ENCODE measurements at regions not wholly inside any gene's neighbourhood (a gene's known extent, or its start where the extent isn't known, plus 50 kb on each side); places are given as distances from the start of the nearest gene placed in this dataset.

DNA sequence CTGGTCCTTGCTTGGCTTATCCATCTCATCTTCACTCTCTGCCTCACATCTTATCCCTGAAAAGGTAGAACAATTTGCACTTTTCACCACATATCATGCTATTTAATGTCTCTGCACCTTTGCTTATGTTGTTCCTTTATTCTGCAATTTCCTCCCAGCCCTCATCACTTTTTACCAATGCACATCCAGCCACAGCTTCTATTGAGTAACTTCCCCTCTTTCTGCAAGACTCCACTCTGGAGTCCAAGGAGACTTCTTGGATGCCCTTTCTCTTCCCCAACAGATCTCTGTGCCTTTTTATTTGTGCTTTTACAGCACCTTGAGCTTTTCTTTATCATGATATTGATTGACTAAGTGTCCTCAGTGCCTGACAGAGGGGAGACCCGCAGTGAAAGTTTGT lies 797.1 kb downstream of the VRK1 start:
- H3K36me3 Mint-ChIP-seq (ENCODE audit: unreplicated experiment) = no peaks in the 10 kb centered on the region
- H3K27ac Mint-ChIP-seq (ENCODE audit: unreplicated experiment) = no peak overlapping the region
- no peak overlapping the region for H3K4me3 Mint-ChIP-seq (ENCODE audit: unreplicated experiment)
- TF ChIP-seq, protein P1, sequence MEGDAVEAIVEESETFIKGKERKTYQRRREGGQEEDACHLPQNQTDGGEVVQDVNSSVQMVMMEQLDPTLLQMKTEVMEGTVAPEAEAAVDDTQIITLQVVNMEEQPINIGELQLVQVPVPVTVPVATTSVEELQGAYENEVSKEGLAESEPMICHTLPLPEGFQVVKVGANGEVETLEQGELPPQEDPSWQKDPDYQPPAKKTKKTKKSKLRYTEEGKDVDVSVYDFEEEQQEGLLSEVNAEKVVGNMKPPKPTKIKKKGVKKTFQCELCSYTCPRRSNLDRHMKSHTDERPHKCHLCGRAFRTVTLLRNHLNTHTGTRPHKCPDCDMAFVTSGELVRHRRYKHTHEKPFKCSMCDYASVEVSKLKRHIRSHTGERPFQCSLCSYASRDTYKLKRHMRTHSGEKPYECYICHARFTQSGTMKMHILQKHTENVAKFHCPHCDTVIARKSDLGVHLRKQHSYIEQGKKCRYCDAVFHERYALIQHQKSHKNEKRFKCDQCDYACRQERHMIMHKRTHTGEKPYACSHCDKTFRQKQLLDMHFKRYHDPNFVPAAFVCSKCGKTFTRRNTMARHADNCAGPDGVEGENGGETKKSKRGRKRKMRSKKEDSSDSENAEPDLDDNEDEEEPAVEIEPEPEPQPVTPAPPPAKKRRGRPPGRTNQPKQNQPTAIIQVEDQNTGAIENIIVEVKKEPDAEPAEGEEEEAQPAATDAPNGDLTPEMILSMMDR (IDR thresholded peaks at IDR 0.05; ENCODE audit: partially characterized antibody, unreplicated experiment) = no peak
- H3K4me1 Mint-ChIP-seq (ENCODE audit: low read depth, unreplicated experiment) = peaks cover 6% of the 10 kb centered on the region
- H3K27me3 Mint-ChIP-seq (ENCODE audit: unreplicated experiment) = no peaks in the 10 kb centered on the region
- no peaks in the 10 kb centered on the region for H3K9me3 Mint-ChIP-seq (ENCODE audit: unreplicated experiment)
- DNase-seq = no peak

DNA sequence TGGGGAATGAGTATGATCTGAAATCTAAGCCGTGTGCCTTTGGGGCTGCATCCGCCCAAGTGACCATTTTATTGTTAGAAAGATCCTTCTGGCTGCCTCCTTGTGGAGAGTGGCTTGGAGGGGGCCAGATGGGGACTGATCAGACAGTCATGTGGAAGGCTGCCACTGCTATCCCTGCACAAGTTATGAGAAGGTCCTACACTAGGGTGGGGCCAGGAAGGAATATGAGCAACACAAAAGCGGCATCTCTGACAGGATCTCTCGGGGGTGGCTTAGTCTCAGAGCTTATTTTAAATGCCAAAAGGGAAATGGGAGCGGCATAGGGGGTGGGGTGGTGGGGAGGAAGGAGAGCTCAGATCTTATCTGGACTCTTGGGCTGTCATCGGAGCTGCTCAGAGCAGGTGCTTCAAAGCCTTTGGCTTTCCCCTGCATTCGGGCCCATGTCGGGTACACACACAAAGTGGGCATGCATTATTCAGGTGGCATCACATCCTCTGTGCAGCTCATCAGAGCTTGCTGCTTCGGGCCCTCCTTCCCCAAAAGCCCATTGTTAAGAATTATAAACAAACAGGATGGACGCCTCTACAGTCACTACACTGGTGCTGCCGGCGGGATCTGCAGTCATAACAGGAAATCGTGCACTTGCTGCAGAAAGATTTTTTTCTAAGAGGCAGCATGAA lies 805.4 kb downstream of the VRK1 start:
- Mint-ChIP-seq H3K27me3 (ENCODE audit: unreplicated experiment) (no peaks in the 10 kb centered on the region), H3K27ac (ENCODE audit: unreplicated experiment) (no peak overlapping the region), H3K9me3 (ENCODE audit: unreplicated experiment) (no peaks in the 10 kb centered on the region), H3K36me3 (ENCODE audit: unreplicated experiment) (peaks cover 14% of the 10 kb centered on the region), H3K4me1 (ENCODE audit: low read depth, unreplicated experiment) (no peaks in the 10 kb centered on the region), H3K4me3 (ENCODE audit: unreplicated experiment) (no peak overlapping the region)
- TF ChIP-seq, protein P1 (IDR thresholded peaks at IDR 0.05; ENCODE audit: partially characterized antibody, unreplicated experiment) = no peak
- DNase-seq = no peak

DNA sequence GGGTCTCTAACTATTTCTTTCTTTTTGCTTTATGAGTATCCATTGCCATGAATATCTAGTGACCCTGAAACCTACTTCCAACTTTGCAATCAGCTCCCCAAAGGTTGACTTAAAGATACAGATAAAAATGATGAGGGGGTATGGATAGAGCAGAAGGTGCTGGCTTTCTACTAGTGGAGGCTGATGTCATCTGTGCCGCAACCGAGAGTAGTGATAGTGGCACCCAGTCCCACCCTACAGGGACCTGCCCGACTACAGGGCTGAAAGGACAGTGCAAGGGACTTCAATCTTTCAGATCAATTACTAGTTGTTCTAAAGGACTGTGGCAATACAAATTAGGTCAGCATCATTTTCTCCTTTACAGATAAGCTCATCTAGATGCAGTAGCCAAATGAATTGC lies 806.0 kb downstream of the VRK1 start:
- H3K4me3 Mint-ChIP-seq (ENCODE audit: unreplicated experiment) = no peak overlapping the region
- peaks cover 14% of the 10 kb centered on the region for H3K36me3 Mint-ChIP-seq (ENCODE audit: unreplicated experiment)
- no peak for DNase-seq
- H3K27me3 Mint-ChIP-seq (ENCODE audit: unreplicated experiment) = no peaks in the 10 kb centered on the region
- H3K27ac Mint-ChIP-seq (ENCODE audit: unreplicated experiment) = no peak overlapping the region
- H3K4me1 Mint-ChIP-seq (ENCODE audit: low read depth, unreplicated experiment) = no peaks in the 10 kb centered on the region
- TF ChIP-seq, protein P1 (IDR thresholded peaks at IDR 0.05; ENCODE audit: partially characterized antibody, unreplicated experiment) = no peak
- no peaks in the 10 kb centered on the region for H3K9me3 Mint-ChIP-seq (ENCODE audit: unreplicated experiment)

DNA sequence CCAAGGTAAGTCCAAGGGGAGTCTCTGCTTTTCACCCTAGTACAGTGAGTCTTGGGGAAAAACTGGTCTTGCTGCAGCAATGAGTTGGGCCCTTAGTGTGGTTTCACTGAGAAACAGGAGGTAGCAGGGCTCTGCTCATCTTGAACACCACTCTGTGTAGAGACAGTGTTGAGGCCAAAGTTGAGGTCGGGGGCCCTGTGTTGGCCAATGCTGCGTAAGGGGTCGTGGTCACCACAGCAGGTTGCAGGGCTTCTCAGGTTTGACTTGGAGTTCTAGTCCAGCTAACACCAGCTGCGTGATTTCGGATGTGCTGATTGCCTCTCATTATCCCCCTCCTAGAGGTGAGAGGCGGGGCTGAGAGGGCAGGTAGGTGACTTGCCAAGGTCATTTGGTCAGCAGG lies 807.5 kb downstream of the VRK1 start:
- Mint-ChIP-seq H3K36me3 (ENCODE audit: unreplicated experiment) (peaks cover 14% of the 10 kb centered on the region), H3K4me1 (ENCODE audit: low read depth, unreplicated experiment) (no peaks in the 10 kb centered on the region), H3K27ac (ENCODE audit: unreplicated experiment) (no peak overlapping the region), H3K9me3 (ENCODE audit: unreplicated experiment) (no peaks in the 10 kb centered on the region), H3K4me3 (ENCODE audit: unreplicated experiment) (no peak overlapping the region), H3K27me3 (ENCODE audit: unreplicated experiment) (no peaks in the 10 kb centered on the region)
- DNase-seq = no peak
- TF ChIP-seq, protein P1 (IDR thresholded peaks at IDR 0.05; ENCODE audit: partially characterized antibody, unreplicated experiment) = no peak

DNA sequence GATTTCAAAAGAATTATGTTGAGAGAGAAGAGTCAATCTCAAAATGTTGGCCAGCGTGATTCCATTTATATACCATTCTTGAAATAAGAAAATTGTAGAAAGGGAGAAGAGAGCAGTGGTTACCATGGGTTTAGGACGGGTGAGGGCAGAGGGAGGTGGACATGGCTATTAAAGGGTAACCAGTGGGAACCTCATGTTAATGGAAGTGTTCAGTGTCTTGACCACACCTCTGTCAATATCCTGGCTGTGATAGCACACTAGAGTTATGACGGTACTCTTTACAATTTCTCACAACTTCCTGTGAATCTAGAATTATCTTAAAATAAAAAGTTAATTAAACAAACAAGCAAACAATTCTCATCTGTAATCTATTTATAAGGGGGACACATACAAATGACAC lies 821.2 kb downstream of the VRK1 start:
- H3K4me3 Mint-ChIP-seq (ENCODE audit: unreplicated experiment) = no peak overlapping the region
- H3K9me3 Mint-ChIP-seq (ENCODE audit: unreplicated experiment) = peaks cover 6% of the 10 kb centered on the region
- no peaks in the 10 kb centered on the region for H3K4me1 Mint-ChIP-seq (ENCODE audit: low read depth, unreplicated experiment)
- TF ChIP-seq, protein P1 (IDR thresholded peaks at IDR 0.05; ENCODE audit: partially characterized antibody, unreplicated experiment) = no peak
- no peaks in the 10 kb centered on the region for H3K27me3 Mint-ChIP-seq (ENCODE audit: unreplicated experiment)
- DNase-seq = no peak
- H3K27ac Mint-ChIP-seq (ENCODE audit: unreplicated experiment) = no peak overlapping the region
- peaks cover 20% of the 10 kb centered on the region for H3K36me3 Mint-ChIP-seq (ENCODE audit: unreplicated experiment)
